A549 (cell line): ENCODE measurements at regions not wholly inside any gene's neighbourhood (a gene's known extent, or its start where the extent isn't known, plus 50 kb on each side); places are given as distances from the start of the nearest gene placed in this dataset.

Source experiments
- ATAC-seq, 2 experiments: fragments of 200-7000 bp in 1 of 2; fragments of >200 bp in 1 of 2; cut with Nextera tagmentation in 1 of 2; cut with Tn5 transposase in 1 of 2; 3 replicates each; pipeline versions ENCODE4 v1.8.0 to v1.9.1; 2018 to 2020; ENCODE audit warnings: mild to moderate bottlenecking in 1 of 2, moderate library complexity in 1 of 2
- CTCF ChIA-PET: fragments of 300-600 bp; sonication (Branson Sonifier 250); formaldehyde crosslinking; extraction: SDS; loops from one replicate; lab custom pipeline; 2021; ENCODE audit warnings: antibody characterized with exemption, inconsistent platforms; lab: Yijun Ruan, JAX
- POLR2A ChIA-PET: fragments of 350-600 bp; formaldehyde crosslinking; extraction: SDS; loops from one replicate; lab custom pipeline; 2021; ENCODE audit warnings: antibody characterized with exemption, inconsistent platforms; lab: Yijun Ruan, JAX
- DNase-seq, 2 experiments: peaks; one replicate each; pipeline versions ENCODE4 v3.0.0 to v3.0.0-alpha.2; 2011 to 2016; ENCODE audit warnings: low read depth in 1 of 2, low spot score in 1 of 2
- FAIRE-seq: peaks from 2 replicates; lab custom pipeline; 2011; peaks lifted over from hg19 to GRCh38; lab: Jason Lieb, UNC
- H3K27ac ChIP-seq, 2 experiments: fragments of >200 bp; sonication (Bioruptor Twin); formaldehyde crosslinking; 3 replicates each; pipeline ENCODE4 v1.5.1; 2016 to 2017
- H3K4me1 ChIP-seq: fragments of >200 bp; sonication (Bioruptor Twin); formaldehyde crosslinking; 3 replicates; pipeline ENCODE4 v1.6.1; 2016
- H3K4me2 ChIP-seq: fragments of >200 bp; sonication (Bioruptor Twin); formaldehyde crosslinking; 3 replicates; pipeline ENCODE4 v1.6.1; 2016
- H3K4me3 ChIP-seq: fragments of >200 bp; sonication (Bioruptor Twin); formaldehyde crosslinking; 3 replicates; pipeline ENCODE4 v1.5.1; 2016
- H3K9me3 ChIP-seq: fragments of >200 bp; sonication (Bioruptor Twin); formaldehyde crosslinking; 3 replicates; pipeline ENCODE4 v1.6.1; 2016
- CBX2 ChIP-seq: fragments of 200-600 bp; sonication (generic); IDR thresholded peaks from 2 replicates; pipeline ENCODE4 v1.6.1; 2016; ENCODE audit warnings: low read depth, mild to moderate bottlenecking, borderline replicate concordance
- CEBPB ChIP-seq, 2 experiments: fragments of >200 bp in 1 of 2; sonication (Bioruptor Twin) in 1 of 2; formaldehyde crosslinking in 1 of 2; IDR thresholded peaks; 2 replicates each; pipeline ENCODE4 v1.6.1; 2012 to 2016
- CHD2 ChIP-seq: fragments of 150-350 bp; IDR thresholded peaks from 2 replicates; pipeline ENCODE4 v1.6.1; 2014; ENCODE audit warnings: low read length; ENCODE audit not compliant: partially characterized antibody
- CHD4 ChIP-seq: fragments of 200-600 bp; sonication (generic); IDR thresholded peaks from 2 replicates; pipeline ENCODE4 v1.6.1; 2016; ENCODE audit warnings: antibody characterized with exemption, mild to moderate bottlenecking, borderline replicate concordance
- EHMT2 ChIP-seq: fragments of 200-600 bp; sonication (generic); IDR thresholded peaks from 2 replicates; pipeline ENCODE4 v1.6.1; 2016; ENCODE audit warnings: antibody characterized with exemption, low read depth, mild to moderate bottlenecking, moderate library complexity
- EP300 ChIP-seq, 2 experiments: fragments of >200 bp; sonication (Bioruptor Twin); formaldehyde crosslinking; IDR thresholded peaks; 2 replicates in 1 of 2; 3 replicates in 1 of 2; pipeline ENCODE4 v1.6.1; 2016 to 2017
- ESRRA ChIP-seq: fragments of 150-350 bp; IDR thresholded peaks from 2 replicates; pipeline ENCODE4 v1.6.1; 2014; ENCODE audit warnings: mild to moderate bottlenecking, low read length, borderline replicate concordance
- FOSL2 ChIP-seq, 2 experiments: fragments of 450-650 bp in 1 of 2; fragments of >200 bp in 1 of 2; sonication (Bioruptor Twin) in 1 of 2; formaldehyde crosslinking; IDR thresholded peaks; 2 replicates each; pipeline versions ENCODE4 v1.5.0 to v1.6.1; 2016 to 2020; ENCODE audit warnings: mild to moderate bottlenecking in 1 of 2, moderate library complexity in 1 of 2
- KDM1A ChIP-seq: fragments of 200-600 bp; sonication (generic); IDR thresholded peaks from 2 replicates; pipeline ENCODE4 v1.6.1; 2016; ENCODE audit warnings: low read depth, mild to moderate bottlenecking
- MAFK ChIP-seq: fragments of 450-650 bp; IDR thresholded peaks from 2 replicates; pipeline ENCODE4 v1.6.1; 2014; ENCODE audit not compliant: partially characterized antibody
- PHF8 ChIP-seq: fragments of 200-600 bp; sonication (generic); IDR thresholded peaks from 2 replicates; pipeline ENCODE4 v1.6.1; 2016; ENCODE audit warnings: low read depth, mild to moderate bottlenecking, antibody characterized with exemption, moderate library complexity, borderline replicate concordance
- RAD21 ChIP-seq, 2 experiments: fragments of >200 bp in 1 of 2; sonication (Bioruptor Twin) in 1 of 2; formaldehyde crosslinking in 1 of 2; IDR thresholded peaks in 1 of 2; conservative IDR thresholded peaks in 1 of 2; 2 replicates in 1 of 2; 3 replicates in 1 of 2; pipeline ENCODE4 v1.6.1; 2012 to 2018; ENCODE audit warnings: inconsistent platforms in 1 of 2
- RARB ChIP-seq: fragments of 250-450 bp; sonication (Bioruptor Pico); IDR thresholded peaks from 2 replicates; pipeline ENCODE4 v1.8.0; 2021; ENCODE audit warnings: mild to moderate bottlenecking, moderate library complexity
- RCOR1 ChIP-seq: fragments of 150-350 bp; IDR thresholded peaks from 2 replicates; pipeline ENCODE4 v1.6.1; 2014; ENCODE audit warnings: antibody characterized with exemption, low read length, low read depth
- RNF2 ChIP-seq: fragments of 200-600 bp; sonication (generic); IDR thresholded peaks from 2 replicates; pipeline ENCODE4 v1.6.1; 2016; ENCODE audit warnings: low read depth, mild to moderate bottlenecking, antibody characterized with exemption, moderate library complexity, borderline replicate concordance
- TP53 ChIP-seq: fragments of 250-450 bp; sonication (Bioruptor Pico); IDR thresholded peaks from 2 replicates; pipeline ENCODE4 v1.5.0; 2021; ENCODE audit warnings: mild to moderate bottlenecking, moderate library complexity
- ZC3H11A ChIP-seq: fragments of 450-650 bp; IDR thresholded peaks from 2 replicates; pipeline ENCODE4 v1.6.1; 2014; ENCODE audit warnings: antibody characterized with exemption, mild to moderate bottlenecking
- ZSCAN20 ChIP-seq: fragments of 250-450 bp; sonication (Bioruptor Pico); IDR thresholded peaks from 2 replicates; pipeline ENCODE4 v1.8.0; 2022; ENCODE audit warnings: mild to moderate bottlenecking, moderate library complexity
- WGBS: methylation state at CpG from one replicate; pipeline ENCODE4 v1.1.6; 2017; ENCODE audit errors: missing lambda C conversion rate; 5-methylcytosine and 5-hydroxymethylcytosine counted together
- TF ChIP-seq, protein P1 (sequence below): fragments of 150-350 bp; IDR thresholded peaks from 2 replicates; pipeline ENCODE4 v1.6.1; 2014; ENCODE audit warnings: low read depth, mild to moderate bottlenecking, low read length
- TF ChIP-seq, protein P2 (sequence below): fragments of 250-450 bp; sonication (Bioruptor Pico); IDR thresholded peaks from 2 replicates; pipeline ENCODE4 v1.5.0; 2020; ENCODE audit warnings: low read depth, mild to moderate bottlenecking, moderate library complexity
- TF ChIP-seq, protein P3 (sequence below): fragments of >200 bp; sonication (Bioruptor Twin); formaldehyde crosslinking; IDR thresholded peaks from 2 replicates; pipeline ENCODE4 v1.6.1; 2016
- TF ChIP-seq, protein P4 (sequence below): fragments of 450-650 bp; IDR thresholded peaks from 2 replicates; pipeline ENCODE4 v1.6.1; 2014; ENCODE audit warnings: antibody characterized with exemption
- TF ChIP-seq, protein P5 (sequence below): IDR thresholded peaks from 2 replicates; pipeline ENCODE4 v1.6.1; 2012

DNA sequence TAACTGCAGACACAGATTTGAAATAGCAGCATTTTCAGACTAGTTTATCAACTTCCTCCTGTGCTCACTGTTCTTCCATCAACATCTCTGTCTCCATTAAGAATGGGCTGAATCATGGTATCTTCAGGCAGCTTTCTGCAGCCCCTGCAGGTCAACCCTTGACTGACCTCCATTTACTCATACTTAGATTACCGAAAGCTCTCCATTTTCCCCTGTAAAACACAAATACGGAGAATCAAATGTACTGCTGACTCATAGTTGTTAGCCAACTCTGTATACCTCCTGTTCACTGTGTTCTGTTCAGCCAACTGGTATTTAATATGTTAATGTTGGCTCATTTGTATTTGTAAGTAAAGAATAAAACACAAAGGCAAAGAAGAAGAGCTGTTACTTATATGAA lies 364.0 kb downstream of the CASP12 start:
- peak overlapping the region; percentile 19 to 63; a peak in 2 of 6 replicates for H3K27ac ChIP-seq
- peak overlapping the region; percentile 23; the same call in 2 of the 3 replicates for H3K4me2 ChIP-seq
- DNase-seq (peak; percentile 0 to 26), FAIRE-seq (no peak), ATAC-seq (peak; percentile 43 to 55; a peak in 3 of 6 replicates)
- WGBS: 18% methylated on average over 2 of the region's 2 CpGs
- POLR2A ChIA-PET: interaction anchor here (1.0 kb wide), 1 partner anchor 36 kb away, joined by 3 read pairs; no protein-coding TSS in a partner anchor
- CTCF ChIA-PET: interaction anchor here (1.2 kb wide), 1 partner anchor 12 kb away, joined by 5 read pairs; no protein-coding TSS in a partner anchor
- no peaks in the 10 kb centered on the region for H3K9me3 ChIP-seq
- H3K4me1 ChIP-seq: no peaks in the 10 kb centered on the region; the same call in 2 of the 3 replicates
- no peak for TF ChIP-seq FOSL2 (IDR thresholded peaks at IDR 0.05)
- 0 out of 2 replicates have a peak, but pooled peaks have one; percentile 11 for TF ChIP-seq FOSL2 (CRISPR knock-in tag; IDR thresholded peaks at IDR 0.05)
- peak; percentile 32 for TF ChIP-seq MAFK
- no peak for TF ChIP-seq CHD4
- no peak overlapping the region for H3K4me3 ChIP-seq

DNA sequence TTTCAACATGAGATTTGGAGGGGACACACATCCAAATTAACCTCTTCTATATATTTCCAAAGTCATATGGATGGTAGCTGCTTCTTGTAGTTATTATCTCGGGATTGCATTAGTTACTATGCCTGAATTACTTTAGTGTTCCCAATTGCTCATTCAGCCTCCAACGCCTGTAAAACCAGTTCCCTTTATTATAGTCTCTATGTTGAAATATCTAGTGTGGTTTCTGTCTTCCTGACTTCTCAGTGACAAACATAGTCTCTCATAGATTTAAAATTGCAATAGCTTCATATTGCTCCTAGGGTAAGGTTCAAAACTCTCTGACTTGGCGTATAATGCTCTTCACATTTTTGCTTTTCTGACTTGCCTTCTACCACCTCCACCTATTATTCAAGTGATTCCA lies 366.4 kb downstream of the CASP12 start:
- no peaks in the 10 kb centered on the region; the same call in 2 of the 3 replicates for H3K4me1 ChIP-seq
- no peak for FAIRE-seq
- no peak overlapping the region for H3K4me3 ChIP-seq
- CTCF ChIA-PET: no interaction called here
- POLR2A ChIA-PET: no interaction called here
- TF ChIP-seq KDM1A (no peak), ZC3H11A (no peak), PHF8 (no peak), CBX2 (no peak), CEBPB (IDR thresholded peaks at IDR 0.05) (no peak), FOSL2 (IDR thresholded peaks at IDR 0.05) (no peak), FOSL2 (CRISPR knock-in tag; IDR thresholded peaks at IDR 0.05) (no peak), ZSCAN20 (no peak), RCOR1 (no peak), CHD2 (no peak), EP300 (IDR thresholded peaks at IDR 0.05) (no peak), TP53 (CRISPR knock-in tag) (no peak), EHMT2 (no peak), RARB (CRISPR knock-in tag) (no peak), RNF2 (no peak)
- TF ChIP-seq, protein P1, sequence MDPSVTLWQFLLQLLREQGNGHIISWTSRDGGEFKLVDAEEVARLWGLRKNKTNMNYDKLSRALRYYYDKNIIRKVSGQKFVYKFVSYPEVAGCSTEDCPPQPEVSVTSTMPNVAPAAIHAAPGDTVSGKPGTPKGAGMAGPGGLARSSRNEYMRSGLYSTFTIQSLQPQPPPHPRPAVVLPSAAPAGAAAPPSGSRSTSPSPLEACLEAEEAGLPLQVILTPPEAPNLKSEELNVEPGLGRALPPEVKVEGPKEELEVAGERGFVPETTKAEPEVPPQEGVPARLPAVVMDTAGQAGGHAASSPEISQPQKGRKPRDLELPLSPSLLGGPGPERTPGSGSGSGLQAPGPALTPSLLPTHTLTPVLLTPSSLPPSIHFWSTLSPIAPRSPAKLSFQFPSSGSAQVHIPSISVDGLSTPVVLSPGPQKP: no peak
- TF ChIP-seq, protein P2, sequence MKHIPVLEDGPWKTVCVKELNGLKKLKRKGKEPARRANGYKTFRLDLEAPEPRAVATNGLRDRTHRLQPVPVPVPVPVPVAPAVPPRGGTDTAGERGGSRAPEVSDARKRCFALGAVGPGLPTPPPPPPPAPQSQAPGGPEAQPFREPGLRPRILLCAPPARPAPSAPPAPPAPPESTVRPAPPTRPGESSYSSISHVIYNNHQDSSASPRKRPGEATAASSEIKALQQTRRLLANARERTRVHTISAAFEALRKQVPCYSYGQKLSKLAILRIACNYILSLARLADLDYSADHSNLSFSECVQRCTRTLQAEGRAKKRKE: no peak
- TF ChIP-seq, protein P3, sequence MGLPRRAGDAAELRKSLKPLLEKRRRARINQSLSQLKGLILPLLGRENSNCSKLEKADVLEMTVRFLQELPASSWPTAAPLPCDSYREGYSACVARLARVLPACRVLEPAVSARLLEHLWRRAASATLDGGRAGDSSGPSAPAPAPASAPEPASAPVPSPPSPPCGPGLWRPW: no peak
- TF ChIP-seq, all 56 proteins: peak for 0
- 54% methylated on average over 3 of the region's 3 CpGs for WGBS
- Histone ChIP-seq H3K27ac (no peak overlapping the region), H3K4me2 (no peak overlapping the region), H3K9me3 (no peaks in the 10 kb centered on the region)
- no peak for DNase-seq
- no peak for ATAC-seq

DNA sequence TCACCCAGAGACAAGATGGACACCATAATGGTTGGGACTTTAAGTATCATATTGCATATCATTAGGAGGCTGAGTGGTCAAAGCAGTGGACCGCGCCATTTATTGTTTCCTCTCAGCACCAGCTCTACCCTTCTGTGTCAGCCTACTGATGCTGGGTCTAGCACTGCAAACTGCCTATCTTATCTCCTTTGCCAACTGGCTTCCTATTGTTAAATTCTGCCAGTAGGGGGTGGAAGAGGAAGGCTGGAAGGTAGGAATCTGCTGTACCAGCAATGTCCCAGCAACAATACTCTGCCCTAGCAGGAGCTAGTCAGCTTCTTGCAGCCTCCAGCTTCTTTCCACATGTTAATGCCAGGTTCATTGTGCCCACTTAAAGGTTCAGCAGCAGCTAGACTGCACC lies 367.1 kb upstream of the PDGFD start:
- TF ChIP-seq, protein P4, sequence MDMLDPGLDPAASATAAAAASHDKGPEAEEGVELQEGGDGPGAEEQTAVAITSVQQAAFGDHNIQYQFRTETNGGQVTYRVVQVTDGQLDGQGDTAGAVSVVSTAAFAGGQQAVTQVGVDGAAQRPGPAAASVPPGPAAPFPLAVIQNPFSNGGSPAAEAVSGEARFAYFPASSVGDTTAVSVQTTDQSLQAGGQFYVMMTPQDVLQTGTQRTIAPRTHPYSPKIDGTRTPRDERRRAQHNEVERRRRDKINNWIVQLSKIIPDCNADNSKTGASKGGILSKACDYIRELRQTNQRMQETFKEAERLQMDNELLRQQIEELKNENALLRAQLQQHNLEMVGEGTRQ: no peak
- TF ChIP-seq, protein P5, sequence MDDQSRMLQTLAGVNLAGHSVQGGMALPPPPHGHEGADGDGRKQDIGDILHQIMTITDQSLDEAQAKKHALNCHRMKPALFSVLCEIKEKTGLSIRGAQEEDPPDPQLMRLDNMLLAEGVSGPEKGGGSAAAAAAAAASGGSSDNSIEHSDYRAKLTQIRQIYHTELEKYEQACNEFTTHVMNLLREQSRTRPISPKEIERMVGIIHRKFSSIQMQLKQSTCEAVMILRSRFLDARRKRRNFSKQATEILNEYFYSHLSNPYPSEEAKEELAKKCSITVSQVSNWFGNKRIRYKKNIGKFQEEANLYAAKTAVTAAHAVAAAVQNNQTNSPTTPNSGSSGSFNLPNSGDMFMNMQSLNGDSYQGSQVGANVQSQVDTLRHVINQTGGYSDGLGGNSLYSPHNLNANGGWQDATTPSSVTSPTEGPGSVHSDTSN: no peak
- TF ChIP-seq RAD21 (conservative IDR thresholded peaks at IDR 0.05 in 1 of 2, IDR thresholded peaks at IDR 0.05 in 1 of 2) (peak in 1 of 2 experiments; percentile 27; a peak in 2 of 5 replicates), ESRRA (no peak)
- TF ChIP-seq, all 56 proteins: peak for 1
- ChIA-PET POLR2A (no interaction called here), CTCF (no interaction called here)
- no peak for ATAC-seq
- H3K4me2 ChIP-seq: no peak overlapping the region
- H3K4me3 ChIP-seq: no peak overlapping the region
- no peaks in the 10 kb centered on the region; the same call in 2 of the 3 replicates for H3K4me1 ChIP-seq
- H3K9me3 ChIP-seq: no peaks in the 10 kb centered on the region
- no peak overlapping the region for H3K27ac ChIP-seq
- DNase-seq: peak; percentile 1 to 8
- WGBS: 73% methylated on average over 2 of the region's 2 CpGs
- no peak for FAIRE-seq
